ENCODE measurements at regions not wholly inside any gene's neighbourhood (a gene's known extent, or its start where the extent isn't known, plus 50 kb on each side); places are given as distances from the start of the nearest gene placed in this dataset.
"Not testable (repeated sequence)": the region's sequence is repeated elsewhere in the genome, so short reads cannot be mapped to it uniquely, and the experiment has no call there.

DNA sequence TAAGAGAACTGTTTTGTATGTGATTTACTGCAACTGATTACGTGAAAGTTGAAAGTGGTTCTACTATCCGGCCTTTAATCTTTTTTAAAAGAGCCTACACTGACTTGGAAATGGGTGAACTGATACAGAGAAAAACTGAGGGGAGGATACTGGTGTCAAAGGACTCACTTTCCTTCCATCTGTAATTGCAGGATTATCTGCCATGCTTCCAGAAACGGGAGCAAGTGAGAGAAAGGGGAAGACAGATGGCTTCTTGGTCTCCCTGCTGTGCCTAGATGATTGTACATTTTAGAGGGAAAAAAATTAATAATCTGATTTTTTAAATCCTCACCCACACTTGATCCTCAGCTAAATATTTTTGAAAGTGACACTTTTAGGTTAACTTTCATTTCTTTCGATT, 88.3 kb upstream of the GRID2 start:
- H3K4me3 ChIP-seq (ENCODE audit: low read depth, low read length) = no peak overlapping the region

DNA sequence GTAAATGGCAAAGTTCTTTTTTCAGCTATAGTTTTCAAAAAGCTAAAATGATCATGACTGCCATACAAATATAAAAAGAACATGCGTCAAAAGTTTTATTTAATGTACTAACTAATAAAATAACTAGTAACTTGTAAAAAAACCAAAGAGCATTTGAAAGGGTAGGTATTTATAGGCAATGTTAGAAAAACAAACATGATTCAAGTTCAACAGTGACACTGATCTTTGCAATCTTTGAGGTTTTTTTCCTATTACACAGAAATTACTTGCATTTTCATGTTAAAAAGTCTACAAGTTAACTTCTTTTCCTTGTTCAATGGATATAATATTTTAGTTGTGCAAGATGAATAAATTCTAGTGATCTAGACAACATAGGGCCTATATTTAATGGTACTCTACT, 72.3 kb upstream of the GRID2 start:
- no peak overlapping the region for H3K4me3 ChIP-seq (ENCODE audit: low read depth, low read length)

DNA sequence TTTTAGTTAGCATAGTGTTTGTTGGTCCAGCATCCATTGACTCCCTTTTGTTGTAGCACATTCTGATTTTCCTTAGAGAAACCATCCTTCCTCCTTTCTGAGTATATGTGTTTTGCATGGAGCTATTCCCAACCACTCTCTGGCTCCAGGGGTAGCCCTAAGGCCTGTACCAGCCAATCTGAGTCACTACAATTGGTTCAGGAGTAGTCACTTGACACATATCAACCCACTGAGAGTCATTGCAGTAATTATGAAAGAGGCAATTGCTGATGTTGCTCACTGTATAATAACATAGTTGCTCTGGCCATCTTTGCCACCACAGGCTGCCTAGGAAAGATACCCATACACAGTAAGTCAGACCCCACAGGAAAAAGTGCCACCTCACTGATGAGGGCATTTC, 71.2 kb upstream of the GRID2 start:
- H3K4me3 ChIP-seq (ENCODE audit: low read depth, low read length) = no peak overlapping the region

DNA sequence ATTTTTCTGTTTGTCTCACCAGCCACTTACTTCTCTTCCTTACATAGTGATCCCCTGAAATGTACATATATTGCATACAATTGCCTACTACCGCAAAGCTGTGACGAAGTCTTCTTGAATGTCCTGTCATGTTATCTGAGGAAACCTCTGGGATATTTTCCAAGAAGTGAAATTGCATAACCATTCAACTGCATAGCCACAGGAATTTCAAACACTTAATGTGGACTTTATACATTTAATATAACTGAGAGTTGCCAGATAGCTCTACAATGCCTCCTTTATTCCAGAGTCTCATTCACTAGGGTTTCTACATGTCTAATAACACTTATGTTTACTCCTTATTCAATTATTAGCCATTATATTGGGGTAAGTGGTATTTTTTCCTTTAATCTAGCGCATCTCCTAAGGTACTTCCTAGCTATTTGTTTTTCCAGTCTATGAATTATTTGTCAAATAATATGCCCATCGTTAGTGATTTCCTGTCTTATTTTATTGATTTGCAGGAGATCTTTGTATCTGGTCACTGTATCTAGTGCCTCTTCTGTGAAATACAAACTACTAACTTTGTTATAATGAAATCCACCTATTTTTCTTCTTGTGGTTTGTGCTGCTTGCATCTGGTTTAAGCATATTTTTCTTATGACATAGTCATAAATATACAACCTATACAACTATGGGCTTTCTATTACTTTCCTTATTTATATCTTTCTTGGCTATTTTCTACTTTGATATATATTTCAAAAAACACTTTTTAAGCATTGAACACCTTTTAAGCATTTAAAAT, 69.2 kb upstream of the GRID2 start:
- no peak overlapping the region for H3K4me3 ChIP-seq (ENCODE audit: low read depth, low read length)

DNA sequence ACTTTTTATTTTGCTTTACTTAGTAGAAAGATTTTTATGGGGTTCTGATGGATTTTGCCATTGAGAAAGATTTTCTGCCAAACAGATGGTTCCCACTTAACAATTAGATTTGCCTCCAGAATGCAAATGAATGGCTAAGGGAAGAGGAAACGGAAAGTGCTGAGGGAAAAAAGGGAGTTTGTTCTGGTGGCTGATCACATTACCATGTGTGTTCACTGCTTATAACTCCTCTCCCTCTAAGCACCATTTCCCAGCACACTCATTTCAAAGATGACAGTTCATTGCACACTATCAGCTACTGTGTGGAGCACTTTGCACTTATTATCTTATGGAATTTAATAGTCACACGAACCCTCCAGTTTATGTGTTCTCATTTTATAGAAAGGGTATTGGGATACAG, 68.0 kb upstream of the GRID2 start:
- H3K4me3 ChIP-seq (ENCODE audit: low read depth, low read length) = no peak overlapping the region

DNA sequence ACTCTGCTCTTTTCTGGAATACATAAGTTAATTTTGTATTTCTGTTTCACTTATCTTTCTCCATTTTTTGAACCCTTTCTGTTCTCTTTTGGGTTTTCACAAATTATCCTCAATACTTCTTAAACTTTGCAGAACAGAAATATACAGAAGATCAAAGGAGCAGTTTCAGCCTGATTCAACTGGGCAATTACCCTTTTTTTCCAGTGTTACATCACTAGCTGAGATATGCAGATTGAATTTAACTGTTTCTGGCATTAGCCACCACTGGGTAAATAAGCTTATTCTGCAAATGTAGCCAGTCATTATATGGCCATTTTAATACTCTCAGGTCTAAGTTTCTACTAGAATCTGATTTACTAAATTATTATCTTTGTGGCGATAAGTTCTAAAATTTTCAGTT, 66.9 kb upstream of the GRID2 start:
- no peak overlapping the region for H3K4me3 ChIP-seq (ENCODE audit: low read depth, low read length)

DNA sequence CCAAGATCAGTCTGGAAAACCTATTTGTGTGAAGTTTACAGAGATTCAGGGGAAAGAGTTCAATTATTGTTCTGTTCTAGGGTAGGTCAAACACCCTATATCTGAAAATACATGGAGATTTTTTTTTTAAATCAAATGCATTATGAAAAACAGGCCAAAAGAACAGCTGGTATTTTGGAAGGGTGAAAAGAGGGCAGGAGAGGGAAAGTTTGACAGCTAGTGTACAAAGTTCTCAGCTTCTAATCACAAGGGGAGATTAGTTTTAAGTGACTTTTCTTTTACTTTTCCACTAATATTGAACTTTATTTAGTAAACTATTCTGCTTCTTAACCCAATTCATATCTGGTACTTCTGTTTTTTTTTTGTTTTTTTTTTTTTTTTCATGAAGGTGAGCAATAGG, 66.2 kb upstream of the GRID2 start:
- no peak overlapping the region for H3K4me3 ChIP-seq (ENCODE audit: low read depth, low read length)

DNA sequence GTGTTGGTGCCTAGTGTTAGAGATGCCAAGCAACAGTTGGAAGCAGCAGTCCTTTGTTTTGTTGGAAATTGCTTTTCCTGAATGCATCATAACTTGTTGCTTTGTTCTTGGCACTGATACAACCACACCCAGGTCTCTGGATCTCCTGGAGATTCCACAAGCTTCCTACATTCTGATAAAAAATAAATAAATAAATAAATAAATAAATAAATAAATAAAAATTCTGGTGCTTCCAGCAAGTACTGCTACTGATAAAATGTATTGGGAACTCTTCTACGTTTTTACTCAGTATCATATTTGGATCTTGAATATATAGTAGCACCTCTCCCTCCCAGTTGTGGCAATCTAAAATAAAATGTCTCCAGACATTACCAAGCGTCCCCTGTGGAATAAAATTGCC, 62.7 kb upstream of the GRID2 start:
- H3K4me3 ChIP-seq (ENCODE audit: low read depth, low read length) = no peak overlapping the region

DNA sequence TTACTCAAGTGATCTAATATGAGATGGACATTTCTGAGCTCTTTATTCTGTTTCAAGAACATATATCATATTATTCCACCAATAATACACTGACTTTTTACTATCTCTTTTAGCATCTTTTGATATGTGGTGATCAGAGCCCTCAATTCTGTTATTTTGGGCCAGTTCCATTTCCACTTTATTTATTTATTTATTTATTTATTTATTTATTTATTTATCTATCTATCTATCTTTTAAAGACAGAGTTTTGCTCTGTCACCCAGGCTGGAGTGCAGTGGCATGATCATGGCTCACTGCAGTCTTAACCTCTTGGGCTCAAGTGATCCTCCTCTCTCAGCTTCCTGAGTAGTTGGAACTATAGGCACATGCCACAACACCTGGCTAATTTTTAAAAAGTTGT, 57.4 kb upstream of the GRID2 start:
- no peak overlapping the region for H3K4me3 ChIP-seq (ENCODE audit: low read depth, low read length)

DNA sequence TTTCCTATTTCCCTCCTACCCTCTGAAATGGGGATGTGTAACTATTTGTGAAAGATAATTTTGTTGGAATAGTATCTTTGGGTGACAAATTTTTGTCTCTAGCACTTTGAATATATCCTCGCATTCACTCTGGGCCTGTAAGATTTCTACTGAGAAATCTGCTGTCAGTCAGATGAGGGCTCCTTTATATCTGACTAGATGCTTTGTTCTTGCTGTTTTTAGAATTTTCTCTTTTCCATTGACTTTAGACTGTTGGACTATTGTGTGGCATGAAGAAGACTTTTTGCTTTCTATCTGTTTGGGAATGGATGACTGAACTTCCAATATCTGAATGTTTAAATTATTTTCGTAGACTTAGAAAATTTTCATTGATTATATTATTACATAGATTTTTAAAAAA, 54.2 kb upstream of the GRID2 start:
- no peak overlapping the region for H3K4me3 ChIP-seq (ENCODE audit: low read depth, low read length)

DNA sequence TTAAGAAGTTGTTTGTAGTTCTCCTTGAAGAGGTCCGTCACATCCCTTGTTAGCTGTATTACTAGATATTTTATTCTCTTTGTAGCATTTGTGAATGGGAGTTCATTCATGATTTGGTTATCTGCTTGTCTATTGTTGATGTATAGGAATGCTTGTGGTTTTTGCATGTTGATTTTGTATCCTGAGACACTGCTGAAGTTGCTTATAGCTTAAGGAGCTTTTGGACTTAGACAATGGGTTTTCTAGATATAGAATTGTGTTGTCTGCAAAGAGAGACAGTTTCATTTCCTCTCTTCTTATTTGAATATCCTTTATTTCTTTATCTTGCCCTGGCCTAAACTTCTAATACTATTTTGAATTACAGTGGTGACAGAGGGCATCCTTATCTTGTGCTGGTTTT, 52.1 kb upstream of the GRID2 start:
- no peak overlapping the region for H3K4me3 ChIP-seq (ENCODE audit: low read depth, low read length)

DNA sequence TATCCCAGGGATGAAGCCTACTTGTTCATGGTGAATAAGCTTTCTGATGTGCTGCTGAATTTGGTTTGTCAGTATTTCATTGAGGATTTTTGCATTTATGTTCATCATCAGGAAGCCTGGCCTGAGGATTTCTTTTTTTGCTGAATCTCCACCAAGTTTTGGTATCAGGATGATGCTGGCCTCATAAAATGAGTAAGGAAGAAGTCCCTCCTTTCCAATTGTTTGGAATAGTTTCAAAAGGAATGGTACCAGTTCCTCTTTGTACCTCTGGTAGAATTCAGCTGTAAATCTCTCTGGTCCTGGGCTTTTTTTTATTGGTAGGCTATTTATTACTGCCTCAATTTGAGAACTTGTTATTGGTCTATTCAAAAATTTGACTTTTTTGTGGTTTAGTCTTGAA, 51.4 kb upstream of the GRID2 start:
- H3K4me3 ChIP-seq (ENCODE audit: low read depth, low read length) = not testable (repeated sequence)

DNA sequence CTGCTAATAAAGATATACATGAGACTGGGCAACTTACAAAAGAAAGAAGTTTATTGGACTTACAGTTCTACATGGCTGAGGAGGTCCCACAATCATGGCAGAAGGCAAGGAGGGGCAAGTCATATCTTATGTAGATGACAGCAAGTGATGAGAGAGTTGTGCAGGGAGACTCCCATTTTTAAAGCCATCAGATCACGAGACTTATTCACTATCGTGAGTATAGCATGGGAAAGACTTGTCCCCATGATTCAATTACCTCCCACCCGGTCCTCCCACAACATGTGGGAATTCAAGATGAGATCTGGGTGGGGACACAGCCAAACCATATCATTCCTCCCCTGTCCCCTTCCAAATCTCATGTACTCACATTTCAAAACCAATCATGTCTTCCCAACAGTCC, 50.9 kb upstream of the GRID2 start:
- no peak overlapping the region for H3K4me3 ChIP-seq (ENCODE audit: low read depth, low read length)

DNA sequence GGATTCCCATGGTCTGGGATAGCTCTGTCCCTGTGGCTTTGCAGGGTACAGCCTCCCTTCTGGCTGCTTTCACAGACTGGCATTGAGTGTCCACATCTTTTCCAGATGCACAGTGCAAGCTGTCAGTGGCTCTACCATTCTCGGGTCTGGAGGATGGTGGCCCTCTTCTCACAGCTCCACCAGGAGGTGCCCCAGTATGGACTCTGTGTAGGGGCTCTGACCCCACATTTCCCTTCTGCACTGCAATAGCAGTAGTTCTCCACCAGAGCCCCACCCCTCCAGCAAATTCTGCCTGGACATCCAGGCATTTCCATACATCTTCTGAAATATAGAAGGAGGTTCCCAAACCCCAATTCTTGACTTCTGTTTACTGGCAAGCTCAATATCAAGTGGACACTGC, 50.2 kb upstream of the GRID2 start:
- no peak overlapping the region for H3K4me3 ChIP-seq (ENCODE audit: low read depth, low read length)

Data from iPS-11a (cell line).